HG03460 (cell line): ENCODE measurements at regions not wholly inside any gene's neighbourhood (a gene's known extent, or its start where the extent isn't known, plus 50 kb on each side); places are given as distances from the start of the nearest gene placed in this dataset.

Experiments
- ATAC-seq: cut with Tn5 transposase; IDR thresholded peaks from one replicate; pipeline ENCODE4 v1.9.1; 2021; ENCODE audit not compliant: unreplicated experiment

GRCh38 chr17:71110326-71110725 is 941.0 kb downstream of the KCNJ2 start:
- ATAC-seq = no peak

GRCh38 chr17:71111460-71111859 is 942.1 kb downstream of the KCNJ2 start:
- no peak for ATAC-seq

- no peak for ATAC-seq
Observed at GRCh38 chr17:71111934-71112333, 942.6 kb downstream of the KCNJ2 start.

- no peak for ATAC-seq
Observed at GRCh38 chr17:71113347-71113746, 944.0 kb downstream of the KCNJ2 start.

- ATAC-seq = no peak
Observed at GRCh38 chr17:71114911-71115668, 945.8 kb downstream of the KCNJ2 start.

GRCh38 chr17:71115669-71115972 is 946.3 kb downstream of the KCNJ2 start:
- ATAC-seq = no peak

- no peak for ATAC-seq
Observed at GRCh38 chr17:71117466-71117865, 948.1 kb downstream of the KCNJ2 start.

GRCh38 chr17:71118039-71118438 is 948.7 kb downstream of the KCNJ2 start:
- no peak for ATAC-seq

GRCh38 chr17:71127416-71127815 is 958.1 kb downstream of the KCNJ2 start:
- ATAC-seq = no peak

- ATAC-seq = no peak
Observed at GRCh38 chr17:71142333-71142732, 973.0 kb downstream of the KCNJ2 start.

GRCh38 chr17:71145486-71145885 is 975.3 kb upstream of the SOX9 start:
- ATAC-seq = no peak

- ATAC-seq = no peak
Observed at GRCh38 chr17:71147906-71148305, 972.9 kb upstream of the SOX9 start.

- ATAC-seq = no peak
Observed at GRCh38 chr17:71149607-71150006, 971.2 kb upstream of the SOX9 start.

GRCh38 chr17:71157297-71157696 is 963.5 kb upstream of the SOX9 start:
- ATAC-seq = no peak

GRCh38 chr17:71158437-71158836 is 962.4 kb upstream of the SOX9 start:
- no peak for ATAC-seq

GRCh38 chr17:71163121-71163812 is 957.6 kb upstream of the SOX9 start:
- no peak for ATAC-seq

- no peak for ATAC-seq
Observed at GRCh38 chr17:71163813-71164122, 957.1 kb upstream of the SOX9 start.

GRCh38 chr17:71164561-71164960 is 956.3 kb upstream of the SOX9 start:
- no peak for ATAC-seq

- no peak for ATAC-seq
Observed at GRCh38 chr17:71166311-71166710, 954.5 kb upstream of the SOX9 start.

GRCh38 chr17:71168053-71168741 is 952.6 kb upstream of the SOX9 start:
- ATAC-seq = no peak

- no peak for ATAC-seq
Observed at GRCh38 chr17:71170070-71170469, 950.8 kb upstream of the SOX9 start.

- no peak for ATAC-seq
Observed at GRCh38 chr17:71171270-71171669, 949.5 kb upstream of the SOX9 start.
